ENCODE measurements at regions not wholly inside any gene's neighbourhood (a gene's known extent, or its start where the extent isn't known, plus 50 kb on each side); places are given as distances from the start of the nearest gene placed in this dataset.

- Mint-ChIP-seq H3K9me3 (peaks cover 33% of the 10 kb centered on the region), H3K4me3 (peak overlapping the region; percentile 55; the same call in 1 of the 2 replicates), H3K36me3 (ENCODE audit: low read depth) (peaks cover 56% of the 10 kb centered on the region), H3K27ac (peak overlapping the region; percentile 27), H3K4me1 (ENCODE audit: low read depth) (peaks cover 58% of the 10 kb centered on the region), H3K27me3 (ENCODE audit: insufficient read depth) (peaks cover 3% of the 10 kb centered on the region; the same call in 1 of the 2 replicates)
- peak; percentile 50 for DNase-seq
- TF ChIP-seq CTCF (IDR thresholded peaks at IDR 0.05) = no peak
These were observed 135.8 kb upstream of the B3GALT2 start for GRCh38 chr1:193322211-193322610.

- Mint-ChIP-seq H3K27me3 (ENCODE audit: insufficient read depth) (peaks cover 3% of the 10 kb centered on the region; the same call in 1 of the 2 replicates), H3K9me3 (peaks cover 33% of the 10 kb centered on the region), H3K36me3 (ENCODE audit: low read depth) (peaks cover 56% of the 10 kb centered on the region), H3K4me3 (no peak overlapping the region), H3K4me1 (ENCODE audit: low read depth) (peaks cover 58% of the 10 kb centered on the region), H3K27ac (peak overlapping the region; percentile 27; the same call in 1 of the 2 replicates)
- no peak for TF ChIP-seq CTCF (IDR thresholded peaks at IDR 0.05)
- DNase-seq = no peak
These were observed 134.9 kb upstream of the B3GALT2 start for GRCh38 chr1:193321242-193321840.

- Mint-ChIP-seq H3K9me3 (peaks cover 25% of the 10 kb centered on the region), H3K27ac (no peak overlapping the region), H3K36me3 (ENCODE audit: low read depth) (peaks cover 46% of the 10 kb centered on the region), H3K4me3 (no peak overlapping the region), H3K4me1 (ENCODE audit: low read depth) (peaks cover 49% of the 10 kb centered on the region), H3K27me3 (ENCODE audit: insufficient read depth) (no peaks in the 10 kb centered on the region)
- no peak for DNase-seq
- no peak for TF ChIP-seq CTCF (IDR thresholded peaks at IDR 0.05)
These were observed 133.9 kb upstream of the B3GALT2 start for GRCh38 chr1:193320270-193320669.

GRCh38 chr1:193318347-193318746, 131.9 kb upstream of the B3GALT2 start:
- H3K36me3 Mint-ChIP-seq (ENCODE audit: low read depth) = peaks cover 34% of the 10 kb centered on the region
- H3K9me3 Mint-ChIP-seq = peaks cover 19% of the 10 kb centered on the region
- H3K27ac Mint-ChIP-seq = no peak overlapping the region
- H3K27me3 Mint-ChIP-seq (ENCODE audit: insufficient read depth) = no peaks in the 10 kb centered on the region
- no peak overlapping the region for H3K4me3 Mint-ChIP-seq
- peaks cover 34% of the 10 kb centered on the region for H3K4me1 Mint-ChIP-seq (ENCODE audit: low read depth)
- TF ChIP-seq CTCF (IDR thresholded peaks at IDR 0.05) = no peak
- DNase-seq = peak; percentile 12

- Mint-ChIP-seq H3K9me3 (peaks cover 4% of the 10 kb centered on the region), H3K4me3 (no peak overlapping the region), H3K4me1 (ENCODE audit: low read depth) (no peaks in the 10 kb centered on the region), H3K36me3 (ENCODE audit: low read depth) (peaks cover 6% of the 10 kb centered on the region), H3K27me3 (ENCODE audit: insufficient read depth) (no peaks in the 10 kb centered on the region), H3K27ac (no peak overlapping the region)
- TF ChIP-seq CTCF (IDR thresholded peaks at IDR 0.05) = no peak
- no peak for DNase-seq
These were observed 127.1 kb upstream of the B3GALT2 start for GRCh38 chr1:193313354-193314140.
